ENCODE measurements at regions not wholly inside any gene's neighbourhood (a gene's known extent, or its start where the extent isn't known, plus 50 kb on each side); places are given as distances from the start of the nearest gene placed in this dataset.

GRCh38 chr7:118580743-118581382 is 356.4 kb downstream of the ANKRD7 start:
- no peak for TF ChIP-seq CTCF (conservative IDR thresholded peaks at IDR 0.05; ENCODE audit: low read depth, low read length)
- no peak for DNase-seq (ENCODE audit: low read depth)
- H3K4me3 ChIP-seq (ENCODE audit: low read depth, low read length): no peak overlapping the region

DNA sequence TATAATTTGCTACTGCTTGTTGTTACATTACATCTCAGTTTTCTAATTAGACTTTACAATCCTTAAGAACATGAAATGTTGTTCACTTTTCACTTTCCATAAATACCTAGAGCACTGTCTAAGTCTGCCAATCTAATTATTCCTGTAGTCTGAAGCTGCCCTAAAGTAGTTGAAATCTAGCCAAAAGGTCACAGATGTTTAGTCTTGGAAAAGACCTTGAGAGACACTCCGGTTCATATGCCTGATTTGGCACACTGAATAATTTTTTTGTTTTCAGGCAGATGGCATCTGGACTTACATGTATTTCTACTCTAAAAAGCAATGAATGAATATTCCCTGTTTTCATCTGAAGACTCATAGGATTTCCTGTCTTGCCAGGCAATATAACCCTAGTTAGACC is 359.1 kb downstream of the ANKRD7 start:
- no peak overlapping the region for H3K4me3 ChIP-seq (ENCODE audit: low read depth, low read length)
- DNase-seq (ENCODE audit: low read depth): no peak
- TF ChIP-seq CTCF (conservative IDR thresholded peaks at IDR 0.05; ENCODE audit: low read depth, low read length): no peak

GRCh38 chr7:118586248-118586647 is 361.7 kb downstream of the ANKRD7 start:
- DNase-seq (ENCODE audit: low read depth): no peak

GRCh38 chr7:118590107-118590506 is 365.6 kb downstream of the ANKRD7 start:
- TF ChIP-seq CTCF (conservative IDR thresholded peaks at IDR 0.05; ENCODE audit: low read depth, low read length): peak; percentile 37
- DNase-seq (ENCODE audit: low read depth): peak; percentile 4
- no peak overlapping the region for H3K4me3 ChIP-seq (ENCODE audit: low read depth, low read length)

More at GRCh38 chr7:118586248-118586647, 361.7 kb downstream of the ANKRD7 start:
- no peak for TF ChIP-seq CTCF (conservative IDR thresholded peaks at IDR 0.05; ENCODE audit: low read depth, low read length)
- H3K4me3 ChIP-seq (ENCODE audit: low read depth, low read length): no peak overlapping the region

DNA sequence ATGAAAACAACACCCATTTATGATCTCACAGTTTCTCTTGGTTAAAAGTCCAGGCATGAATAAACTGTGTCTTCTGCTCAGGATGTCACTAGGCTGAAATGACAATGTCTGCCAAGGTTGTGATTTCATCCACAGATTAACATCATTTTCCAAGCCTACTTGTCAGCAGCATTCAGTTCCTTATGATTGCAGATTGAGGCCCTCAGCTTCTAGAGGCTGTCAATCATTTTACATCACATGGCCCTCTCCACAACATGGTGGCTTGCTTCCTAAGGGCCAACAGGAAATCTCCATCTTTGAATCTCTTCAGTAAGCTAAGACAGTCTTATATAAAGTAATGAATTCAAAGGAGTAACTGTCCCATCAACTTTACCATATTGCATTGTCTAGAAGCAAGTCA is 377.6 kb downstream of the ANKRD7 start:
- no peak for DNase-seq (ENCODE audit: low read depth)

DNA sequence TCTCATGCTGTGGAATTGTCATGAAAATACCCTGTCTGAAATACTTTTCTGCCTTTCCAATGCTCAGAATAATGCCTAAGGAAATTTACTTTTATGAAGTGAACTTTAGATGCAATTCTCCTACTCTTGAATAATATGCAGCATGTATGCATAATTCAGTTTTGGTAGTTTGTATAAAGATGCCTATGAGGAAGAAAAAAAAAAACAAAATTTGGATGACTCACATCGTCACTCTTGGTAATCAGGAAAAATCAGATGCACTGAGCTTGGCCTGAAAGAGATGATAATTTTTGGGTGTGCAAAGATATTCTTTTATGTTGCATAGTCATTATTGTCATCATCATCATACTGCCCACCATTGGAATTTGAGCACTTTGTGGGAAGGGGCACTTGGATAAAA is 382.1 kb downstream of the ANKRD7 start:
- no peak for DNase-seq (ENCODE audit: low read depth)

More for the DNA sequence above, 377.6 kb downstream of the ANKRD7 start:
- no peak overlapping the region for H3K4me3 ChIP-seq (ENCODE audit: low read depth, low read length)
- TF ChIP-seq CTCF (conservative IDR thresholded peaks at IDR 0.05; ENCODE audit: low read depth, low read length): no peak

More for the DNA sequence above, 382.1 kb downstream of the ANKRD7 start:
- no peak for TF ChIP-seq CTCF (conservative IDR thresholded peaks at IDR 0.05; ENCODE audit: low read depth, low read length)
- no peak overlapping the region for H3K4me3 ChIP-seq (ENCODE audit: low read depth, low read length)

Measured in choroid plexus epithelial cell (primary cell).